Transverse colon (tissue), 4 donors: ENCODE measurements at regions not wholly inside any gene's neighbourhood (a gene's known extent, or its start where the extent isn't known, plus 50 kb on each side); places are given as distances from the start of the nearest gene placed in this dataset.

Source experiments
- DNase-seq: peaks from one replicate; pipeline ENCODE4 v3.0.0-alpha.2; 2019
- H3K27ac ChIP-seq, 4 donors: fragments of 200-600 bp; sonication (generic); 2 replicates each; pipeline ENCODE4 v1.5.1; 2016 to 2018; ENCODE audit warnings: inconsistent platforms in 4 of 4
- H3K27me3 ChIP-seq: fragments of 200-600 bp; sonication (generic); 2 replicates; pipeline ENCODE4 v1.5.1; 2017; ENCODE audit warnings: inconsistent platforms
- H3K36me3 ChIP-seq, 4 donors: fragments of 200-600 bp; sonication (generic); 2 replicates each; pipeline ENCODE4 v1.5.1; 2017 to 2019; ENCODE audit warnings: inconsistent platforms in 4 of 4
- H3K4me1 ChIP-seq, 4 donors: fragments of 200-600 bp; sonication (generic); 2 replicates each; pipeline ENCODE4 v1.5.1; 2017 to 2020; ENCODE audit warnings: inconsistent platforms in 4 of 4
- H3K4me3 ChIP-seq, 4 donors: fragments of 200-600 bp; sonication (generic); 1 replicate in 1 of 4; 2 replicates in 3 of 4; pipeline versions ENCODE4 v1.5.1 to v1.6.1; 2017 to 2019; ENCODE audit warnings: inconsistent platforms in 4 of 4
- H3K9me3 ChIP-seq, 2 donors: fragments of 200-600 bp; sonication (generic); 2 replicates each; pipeline ENCODE4 v1.5.1; 2017 to 2019; ENCODE audit warnings: inconsistent platforms in 2 of 2
- CTCF ChIP-seq, 5 experiments: fragments of 200-600 bp in 3 of 5; fragments of 450-650 bp in 2 of 5; sonication (generic) in 3 of 5; IDR thresholded peaks; 1 replicate in 2 of 5; 2 replicates in 3 of 5; pipeline ENCODE4 v1.5.1; 2016 to 2017; ENCODE audit warnings: antibody characterized with exemption in 5 of 5, inconsistent platforms in 3 of 5, mild to moderate bottlenecking in 2 of 5, moderate library complexity in 1 of 5
- EP300 ChIP-seq: sonication (generic); formaldehyde crosslinking; IDR thresholded peaks from one replicate; pipeline ENCODE4 v1.6.1; 2017; ENCODE audit warnings: antibody characterized with exemption, low read depth
- POLR2A ChIP-seq: fragments of 450-650 bp; IDR thresholded peaks from one replicate; pipeline ENCODE4 v1.6.1; 2016; ENCODE audit warnings: antibody characterized with exemption, mild to moderate bottlenecking, moderate library complexity
- POLR2AphosphoS5 ChIP-seq, 3 donors: sonication (generic); formaldehyde crosslinking; IDR thresholded peaks; one replicate each; pipeline ENCODE4 v1.6.1; 2016; ENCODE audit warnings: antibody characterized with exemption in 3 of 3
- WGBS, 2 donors: methylation state at CpG; one replicate each; pipeline ENCODE4 v1.1.5; 2018; ENCODE audit warnings: low coverage in 1 of 2; 5-methylcytosine and 5-hydroxymethylcytosine counted together
- in situ Hi-C, 4 donors: fragments of 200-750 bp; cut with MboI; loops; one replicate each; pipeline versions ENCODE4 v1.15.0 to v1.15.1; 2017; ENCODE audit warnings: low sequenced_read_pairs in 3 of 4, low pct_ligation_motif_present in 1 of 4, low pct_unique_long_range_greater_than_20kb in 1 of 4
- intact Hi-C: fragments of 100-400 bp; cut with DNase I; formaldehyde crosslinking; loops from one replicate; pipeline ENCODE4 v1.15.1; 2023; ENCODE audit warnings: low total_unique reads

- WGBS, 2 donors, result 24 to 55% methylated on average over 2 to 18 of the region's 18 CpGs
- H3K9me3 ChIP-seq, result no peaks in the 10 kb centered on the region
- TF ChIP-seq POLR2AphosphoS5 (IDR thresholded peaks at IDR 0.05), result no peak
- no peak for TF ChIP-seq POLR2A
- TF ChIP-seq EP300, result no peak
- no peak for TF ChIP-seq CTCF (IDR thresholded peaks at IDR 0.05)
- H3K4me1 ChIP-seq, result peaks cover 0 to 9% (median 0%) of the 10 kb centered on the region in 4 donors
- H3K27ac ChIP-seq, result no peak overlapping the region
- DNase-seq, result no peak
- no peaks in the 10 kb centered on the region for H3K27me3 ChIP-seq
- no peak overlapping the region for H3K4me3 ChIP-seq
- H3K36me3 ChIP-seq, result no peaks in the 10 kb centered on the region
- in situ Hi-C loops, result no loop called here
- intact Hi-C loops, result no loop called here
These were observed 1506.8 kb downstream of the BRD1 start for GRCh38 chr22:48320683-48321451.

GRCh38 chr22:48320048-48320682 lies 1507.5 kb downstream of the BRD1 start:
- intact Hi-C loops, result no loop called here
- H3K27me3 ChIP-seq, result no peaks in the 10 kb centered on the region
- no peak for TF ChIP-seq POLR2AphosphoS5 (IDR thresholded peaks at IDR 0.05)
- H3K27ac ChIP-seq, result no peak overlapping the region
- WGBS, 2 donors, result 85% methylated on average over 13 of the region's 13 CpGs; no CpG with 5 or more reads in 1 of the 2 donors
- in situ Hi-C loops, result no loop called here
- no peaks in the 10 kb centered on the region for H3K9me3 ChIP-seq
- no peak overlapping the region for H3K4me3 ChIP-seq
- no peak for DNase-seq
- peaks cover 0 to 9% (median 0%) of the 10 kb centered on the region in 4 donors for H3K4me1 ChIP-seq
- no peaks in the 10 kb centered on the region for H3K36me3 ChIP-seq

GRCh38 chr22:48319321-48320047 lies 1508.2 kb downstream of the BRD1 start:
- WGBS, 2 donors, result 73% methylated on average over 14 of the region's 14 CpGs; no CpG with 5 or more reads in 1 of the 2 donors
- H3K4me1 ChIP-seq, result peaks cover 0 to 9% (median 0%) of the 10 kb centered on the region in 4 donors
- H3K9me3 ChIP-seq, result no peaks in the 10 kb centered on the region
- no peaks in the 10 kb centered on the region for H3K27me3 ChIP-seq
- DNase-seq, result no peak
- no peaks in the 10 kb centered on the region for H3K36me3 ChIP-seq
- in situ Hi-C loops (no loop called here), intact Hi-C loops (no loop called here)
- TF ChIP-seq POLR2AphosphoS5 (IDR thresholded peaks at IDR 0.05) (no peak), POLR2A (no peak), EP300 (no peak), CTCF (IDR thresholded peaks at IDR 0.05) (no peak)
- H3K4me3 ChIP-seq, result no peak overlapping the region
- H3K27ac ChIP-seq, result no peak overlapping the region

GRCh38 chr22:48318575-48319320 lies 1508.9 kb downstream of the BRD1 start:
- Histone ChIP-seq H3K36me3 (no peaks in the 10 kb centered on the region), H3K27ac (no peak overlapping the region), H3K9me3 (no peaks in the 10 kb centered on the region), H3K27me3 (no peaks in the 10 kb centered on the region), H3K4me1 (peaks cover 0 to 9% (median 0%) of the 10 kb centered on the region in 4 donors), H3K4me3 (no peak overlapping the region)
- 81% methylated on average over 13 of the region's 13 CpGs; no CpG with 5 or more reads in 1 of the 2 donors for WGBS, 2 donors
- in situ Hi-C loops, result no loop called here
- DNase-seq, result peak; percentile 0
- intact Hi-C loops, result no loop called here
- TF ChIP-seq POLR2A (no peak), CTCF (IDR thresholded peaks at IDR 0.05) (no peak), POLR2AphosphoS5 (IDR thresholded peaks at IDR 0.05) (no peak), EP300 (no peak)
